Adrenal gland (tissue), 5 donors: ENCODE measurements at regions not wholly inside any gene's neighbourhood (a gene's known extent, or its start where the extent isn't known, plus 50 kb on each side); places are given as distances from the start of the nearest gene placed in this dataset.

Source experiments
- POLR2A ChIP-seq, 2 donors: fragments of 450-650 bp; IDR thresholded peaks; one replicate each; pipeline ENCODE4 v1.6.1; 2017; ENCODE audit warnings: antibody characterized with exemption in 2 of 2, mild to moderate bottlenecking in 2 of 2, moderate library complexity in 1 of 2
- TF ChIP-seq, protein P1 (sequence below), 6 experiments: fragments of 450-650 bp in 4 of 6; fragments of 200-600 bp in 2 of 6; sonication (generic) in 1 of 6; IDR thresholded peaks; 1 replicate in 5 of 6; 2 replicates in 1 of 6; pipeline versions ENCODE4 v1.5.1 to v1.8.0; 2016 to 2021; ENCODE audit warnings: antibody characterized with exemption in 6 of 6, mild to moderate bottlenecking in 2 of 6, moderate library complexity in 1 of 6
- donor health status: DM: no; HTN: no; CAD: no.

- TF ChIP-seq, protein P1, sequence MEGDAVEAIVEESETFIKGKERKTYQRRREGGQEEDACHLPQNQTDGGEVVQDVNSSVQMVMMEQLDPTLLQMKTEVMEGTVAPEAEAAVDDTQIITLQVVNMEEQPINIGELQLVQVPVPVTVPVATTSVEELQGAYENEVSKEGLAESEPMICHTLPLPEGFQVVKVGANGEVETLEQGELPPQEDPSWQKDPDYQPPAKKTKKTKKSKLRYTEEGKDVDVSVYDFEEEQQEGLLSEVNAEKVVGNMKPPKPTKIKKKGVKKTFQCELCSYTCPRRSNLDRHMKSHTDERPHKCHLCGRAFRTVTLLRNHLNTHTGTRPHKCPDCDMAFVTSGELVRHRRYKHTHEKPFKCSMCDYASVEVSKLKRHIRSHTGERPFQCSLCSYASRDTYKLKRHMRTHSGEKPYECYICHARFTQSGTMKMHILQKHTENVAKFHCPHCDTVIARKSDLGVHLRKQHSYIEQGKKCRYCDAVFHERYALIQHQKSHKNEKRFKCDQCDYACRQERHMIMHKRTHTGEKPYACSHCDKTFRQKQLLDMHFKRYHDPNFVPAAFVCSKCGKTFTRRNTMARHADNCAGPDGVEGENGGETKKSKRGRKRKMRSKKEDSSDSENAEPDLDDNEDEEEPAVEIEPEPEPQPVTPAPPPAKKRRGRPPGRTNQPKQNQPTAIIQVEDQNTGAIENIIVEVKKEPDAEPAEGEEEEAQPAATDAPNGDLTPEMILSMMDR (IDR thresholded peaks at IDR 0.05): no peak
- no peak for TF ChIP-seq POLR2A (IDR thresholded peaks at IDR 0.05)
Measured at GRCh38 chr9:82234160-82234943, 245.8 kb downstream of the SPATA31D1 start.
